ENCODE measurements at regions not wholly inside any gene's neighbourhood (a gene's known extent, or its start where the extent isn't known, plus 50 kb on each side); places are given as distances from the start of the nearest gene placed in this dataset.

GRCh38 chr4:189087971-189088370 lies 852.7 kb upstream of the FRG1 start:
- in situ Hi-C loops (cut with MboI; ENCODE audit: low pct_unique_long_range_greater_than_20kb in 2 of 9, low sequenced_read_pairs in 9 of 9, unreplicated experiment in 9 of 9): no loop called here
- 0 to 95% (median 75%) methylated on average over 1 to 2 of the region's 2 CpGs; no CpG with 5 or more reads in 1 of the 10 experiments for WGBS, 10 experiments
- Histone ChIP-seq H3K4me1 (replicated peaks in 1 of 2) (no peaks in the 10 kb centered on the region), H3K27ac (no peak overlapping the region), H3K4me3 (no peak overlapping the region)
- ATAC-seq (replicated peaks in 6 of 8): no peak

- peak in 2 of 8 experiments; percentile 22 to 98 for ATAC-seq (replicated peaks in 6 of 8)
- in situ Hi-C loops (cut with MboI; ENCODE audit: low pct_unique_long_range_greater_than_20kb in 2 of 9, low sequenced_read_pairs in 9 of 9, unreplicated experiment in 9 of 9): no loop called here
- H3K27ac ChIP-seq: no peak overlapping the region
- H3K4me3 ChIP-seq: no peak overlapping the region
- no peaks in the 10 kb centered on the region for H3K4me1 ChIP-seq (replicated peaks in 1 of 2)
- WGBS, 10 experiments: 0 to 100% (median 45%) methylated on average over 1 to 5 of the region's 5 CpGs; no CpG with 5 or more reads in 2 of the 10 experiments
Measured at GRCh38 chr4:189088780-189089179, 851.9 kb upstream of the FRG1 start.

- Histone ChIP-seq H3K4me1 (replicated peaks in 1 of 2) (no peaks in the 10 kb centered on the region), H3K4me3 (no peak overlapping the region), H3K27ac (no peak overlapping the region)
- 40 to 100% (median 92%) methylated on average over 2 of the region's 2 CpGs; no CpG with 5 or more reads in 3 of the 10 experiments for WGBS, 10 experiments
- ATAC-seq (replicated peaks in 6 of 8): peak in 2 of 8 experiments; percentile 41 to 55
- in situ Hi-C loops (cut with MboI; ENCODE audit: low pct_unique_long_range_greater_than_20kb in 2 of 9, low sequenced_read_pairs in 9 of 9, unreplicated experiment in 9 of 9): no loop called here
Measured at GRCh38 chr4:189090174-189090814, 850.4 kb upstream of the FRG1 start.

- ATAC-seq (replicated peaks in 6 of 8): peak in 2 of 8 experiments; percentile 54 to 95
- in situ Hi-C loops (cut with MboI; ENCODE audit: low pct_unique_long_range_greater_than_20kb in 2 of 9, low sequenced_read_pairs in 9 of 9, unreplicated experiment in 9 of 9): no loop called here
- H3K27ac ChIP-seq: no peak overlapping the region
- H3K4me3 ChIP-seq: no peak overlapping the region
- WGBS, 10 experiments: 0 to 100% (median 80%) methylated on average over 1 to 4 of the region's 4 CpGs; no CpG with 5 or more reads in 2 of the 10 experiments
- no peaks in the 10 kb centered on the region for H3K4me1 ChIP-seq (replicated peaks in 1 of 2)
Measured at GRCh38 chr4:189092581-189092980, 848.1 kb upstream of the FRG1 start.

GRCh38 chr4:189096108-189096507 lies 844.6 kb upstream of the FRG1 start:
- in situ Hi-C loops (cut with MboI; ENCODE audit: low pct_unique_long_range_greater_than_20kb in 2 of 9, low sequenced_read_pairs in 9 of 9, unreplicated experiment in 9 of 9): no loop called here
- Histone ChIP-seq H3K27ac (no peak overlapping the region), H3K4me1 (replicated peaks in 1 of 2) (peaks cover 0 to 15% of the 10 kb centered on the region in 2 donors), H3K4me3 (no peak overlapping the region)
- WGBS, 10 experiments: 19 to 100% (median 98%) methylated on average over 1 to 10 of the region's 16 CpGs; no CpG with 5 or more reads in 1 of the 10 experiments
- ATAC-seq (replicated peaks in 6 of 8): no peak

GRCh38 chr4:189096717-189097116 lies 844.0 kb upstream of the FRG1 start:
- no peak for ATAC-seq (replicated peaks in 6 of 8)
- Histone ChIP-seq H3K4me1 (replicated peaks in 1 of 2) (peaks cover 0 to 18% of the 10 kb centered on the region in 2 donors), H3K4me3 (no peak overlapping the region), H3K27ac (no peak overlapping the region)
- in situ Hi-C loops (cut with MboI; ENCODE audit: low pct_unique_long_range_greater_than_20kb in 2 of 9, low sequenced_read_pairs in 9 of 9, unreplicated experiment in 9 of 9): no loop called here
- 66 to 100% (median 94%) methylated on average over 2 to 12 of the region's 25 CpGs; no CpG with 5 or more reads in 5 of the 10 experiments for WGBS, 10 experiments

- H3K4me3 ChIP-seq: no peak overlapping the region
- no peak overlapping the region for H3K27ac ChIP-seq
- H3K4me1 ChIP-seq (replicated peaks in 1 of 2): peaks cover 0 to 18% of the 10 kb centered on the region in 2 donors
- WGBS, 10 experiments: 33 to 73% (median 62%) methylated on average over 7 to 16 of the region's 16 CpGs
- ATAC-seq (replicated peaks in 6 of 8): peak in 5 of 8 experiments; percentile 72 to 85 (median 73)
- in situ Hi-C loops (cut with MboI; ENCODE audit: low pct_unique_long_range_greater_than_20kb in 2 of 9, low sequenced_read_pairs in 9 of 9, unreplicated experiment in 9 of 9): no loop called here
Measured at GRCh38 chr4:189098932-189099696, 841.6 kb upstream of the FRG1 start.

- WGBS, 10 experiments: 34 to 97% (median 90%) methylated on average over 2 to 11 of the region's 11 CpGs
- H3K27ac ChIP-seq: no peak overlapping the region
- no peak for ATAC-seq (replicated peaks in 6 of 8)
- in situ Hi-C loops (cut with MboI; ENCODE audit: low pct_unique_long_range_greater_than_20kb in 2 of 9, low sequenced_read_pairs in 9 of 9, unreplicated experiment in 9 of 9): no loop called here
- H3K4me1 ChIP-seq (replicated peaks in 1 of 2): no peaks in the 10 kb centered on the region
- H3K4me3 ChIP-seq: no peak overlapping the region
Measured at GRCh38 chr4:189113389-189113888, 827.2 kb upstream of the FRG1 start.

GRCh38 chr4:189117426-189117825 lies 823.2 kb upstream of the FRG1 start:
- in situ Hi-C loops (cut with MboI; ENCODE audit: low pct_unique_long_range_greater_than_20kb in 2 of 9, low sequenced_read_pairs in 9 of 9, unreplicated experiment in 9 of 9): no loop called here
- Histone ChIP-seq H3K4me1 (replicated peaks in 1 of 2) (no peaks in the 10 kb centered on the region), H3K4me3 (no peak overlapping the region), H3K27ac (no peak overlapping the region)
- no peak for ATAC-seq (replicated peaks in 6 of 8)
- WGBS, 10 experiments: 13 to 100% (median 90%) methylated on average over 1 of the region's 1 CpG; no CpG with 5 or more reads in 4 of the 10 experiments

GRCh38 chr4:189121336-189121735 lies 819.3 kb upstream of the FRG1 start:
- Histone ChIP-seq H3K27ac (no peak overlapping the region), H3K4me1 (replicated peaks in 1 of 2) (no peaks in the 10 kb centered on the region), H3K4me3 (no peak overlapping the region)
- no peak for ATAC-seq (replicated peaks in 6 of 8)
- WGBS, 10 experiments: 17 to 100% (median 95%) methylated on average over 1 to 4 of the region's 4 CpGs; no CpG with 5 or more reads in 1 of the 10 experiments
- in situ Hi-C loops (cut with MboI; ENCODE audit: low pct_unique_long_range_greater_than_20kb in 2 of 9, low sequenced_read_pairs in 9 of 9, unreplicated experiment in 9 of 9): no loop called here

GRCh38 chr4:189124149-189124758 lies 816.4 kb upstream of the FRG1 start:
- peak in 3 of 8 experiments; percentile 40 to 72 (median 58) for ATAC-seq (replicated peaks in 6 of 8)
- 4 to 53% (median 28%) methylated on average over 3 to 10 of the region's 10 CpGs for WGBS, 10 experiments
- Histone ChIP-seq H3K4me3 (no peak overlapping the region), H3K27ac (no peak overlapping the region), H3K4me1 (replicated peaks in 1 of 2) (no peaks in the 10 kb centered on the region)
- in situ Hi-C loops (cut with MboI; ENCODE audit: low pct_unique_long_range_greater_than_20kb in 2 of 9, low sequenced_read_pairs in 9 of 9, unreplicated experiment in 9 of 9): no loop called here

- Histone ChIP-seq H3K4me1 (replicated peaks in 1 of 2) (peaks cover 0 to 2% of the 10 kb centered on the region in 2 donors), H3K4me3 (no peak overlapping the region), H3K27ac (no peak overlapping the region)
- in situ Hi-C loops (cut with MboI; ENCODE audit: low pct_unique_long_range_greater_than_20kb in 2 of 9, low sequenced_read_pairs in 9 of 9, unreplicated experiment in 9 of 9): no loop called here
- no peak for ATAC-seq (replicated peaks in 6 of 8)
- WGBS, 10 experiments: 10 to 100% (median 94%) methylated on average over 2 to 4 of the region's 4 CpGs
Measured at GRCh38 chr4:189124791-189125190, 815.9 kb upstream of the FRG1 start.

- H3K27ac ChIP-seq: no peak overlapping the region
- H3K4me3 ChIP-seq: no peak overlapping the region
- in situ Hi-C loops (cut with MboI; ENCODE audit: low pct_unique_long_range_greater_than_20kb in 2 of 9, low sequenced_read_pairs in 9 of 9, unreplicated experiment in 9 of 9): no loop called here
- no peak for ATAC-seq (replicated peaks in 6 of 8)
- peaks cover 0 to 2% of the 10 kb centered on the region in 2 donors for H3K4me1 ChIP-seq (replicated peaks in 1 of 2)
- 0 to 100% (median 100%) methylated on average over 1 to 2 of the region's 2 CpGs; no CpG with 5 or more reads in 1 of the 10 experiments for WGBS, 10 experiments
Measured at GRCh38 chr4:189126040-189126439, 814.6 kb upstream of the FRG1 start.

Data from motor neuron (in vitro differentiated cells).